K562 (cell line): ENCODE measurements at regions not wholly inside any gene's neighbourhood (a gene's known extent, or its start where the extent isn't known, plus 50 kb on each side); places are given as distances from the start of the nearest gene placed in this dataset.

ENCODE experiments used
- ARID2 ChIP-seq: fragments of 450-650 bp; IDR thresholded peaks from 2 replicates; pipeline ENCODE4 v1.6.1; 2017; ENCODE audit warnings: antibody characterized with exemption, mild to moderate bottlenecking
- CTBP1 ChIP-seq: fragments of 450-650 bp; IDR thresholded peaks from 2 replicates; pipeline ENCODE4 v1.6.1; 2016; ENCODE audit warnings: borderline replicate concordance
- FOXK1 ChIP-seq: sonication (generic); formaldehyde crosslinking; IDR thresholded peaks from 2 replicates; pipeline ENCODE4 v1.8.0; 2022; ENCODE audit warnings: missing genetic modification reagents, mild to moderate bottlenecking, borderline replicate concordance
- HNRNPH1 ChIP-seq: fragments of 200-400 bp; formaldehyde crosslinking; optimal IDR thresholded peaks from 2 replicates; pipeline ENCODE3; 2017; ENCODE audit warnings: low read depth, mild to moderate bottlenecking, low read length, moderate library complexity
- HNRNPK ChIP-seq: fragments of 200-400 bp; formaldehyde crosslinking; IDR thresholded peaks from one replicate; pipeline ENCODE4 v1.6.1; 2018; ENCODE audit warnings: mild to moderate bottlenecking, low read depth, low read length; ENCODE audit not compliant: poor library complexity, severe bottlenecking
- POLR2A ChIP-seq: fragments of 450-650 bp; conservative IDR thresholded peaks from 2 replicates; pipeline ENCODE4 v1.6.1; 2016
- SMARCA4 ChIP-seq: fragments of 450-650 bp; IDR thresholded peaks from 2 replicates; pipeline ENCODE4 v1.6.1; 2016
- YBX1 ChIP-seq: fragments of 450-650 bp; IDR thresholded peaks from 2 replicates; pipeline ENCODE4 v1.7.1; 2016; ENCODE audit warnings: mild to moderate bottlenecking
- ZC3H11A ChIP-seq: IDR thresholded peaks from 2 replicates; pipeline ENCODE4 v1.6.1; 2012; ENCODE audit warnings: low read depth, low read length, improper control_type of control experiment
- TF ChIP-seq, protein P1 (sequence below): IDR thresholded peaks from 2 replicates; pipeline ENCODE4 v1.6.1; 2016; ENCODE audit warnings: missing genetic modification characterization, missing compliant biosample characterization
- TF ChIP-seq, protein P2 (sequence below), 2 experiments: fragments of 450-650 bp; formaldehyde crosslinking in 1 of 2; IDR thresholded peaks; 2 replicates each; pipeline versions ENCODE4 v1.4.0 to v1.6.1; 2014 to 2020; ENCODE audit warnings: mild to moderate bottlenecking in 2 of 2, borderline replicate concordance in 1 of 2, low read depth in 1 of 2
- TF ChIP-seq, protein P3 (sequence below): sonication (generic); formaldehyde crosslinking; IDR thresholded peaks from 2 replicates; pipeline ENCODE4 v1.8.1; 2023; ENCODE audit warnings: mild to moderate bottlenecking, missing genetic modification reagents

DNA sequence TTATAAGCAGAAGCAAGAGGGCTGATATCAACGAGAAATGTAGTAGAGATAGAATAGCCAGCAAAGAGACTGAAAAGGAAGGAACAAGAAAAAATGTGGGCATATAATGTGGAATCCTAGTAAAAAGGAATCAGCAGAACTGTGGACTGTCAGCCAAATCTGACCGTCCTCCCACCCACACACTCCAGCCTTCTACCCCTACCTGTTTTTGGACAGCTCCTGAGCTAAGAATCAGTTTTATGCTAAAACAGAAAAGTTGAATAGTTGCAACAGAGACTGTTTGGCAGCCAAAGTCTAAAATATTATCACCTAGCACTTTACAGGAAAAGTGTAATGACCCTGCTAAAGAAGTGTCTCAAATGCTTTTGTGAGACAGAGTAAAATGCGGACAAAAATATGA lies 533.3 kb upstream of the CXADR start:
- no peak for TF ChIP-seq FOXK1 (CRISPR knock-in tag)
- TF ChIP-seq, protein P1, sequence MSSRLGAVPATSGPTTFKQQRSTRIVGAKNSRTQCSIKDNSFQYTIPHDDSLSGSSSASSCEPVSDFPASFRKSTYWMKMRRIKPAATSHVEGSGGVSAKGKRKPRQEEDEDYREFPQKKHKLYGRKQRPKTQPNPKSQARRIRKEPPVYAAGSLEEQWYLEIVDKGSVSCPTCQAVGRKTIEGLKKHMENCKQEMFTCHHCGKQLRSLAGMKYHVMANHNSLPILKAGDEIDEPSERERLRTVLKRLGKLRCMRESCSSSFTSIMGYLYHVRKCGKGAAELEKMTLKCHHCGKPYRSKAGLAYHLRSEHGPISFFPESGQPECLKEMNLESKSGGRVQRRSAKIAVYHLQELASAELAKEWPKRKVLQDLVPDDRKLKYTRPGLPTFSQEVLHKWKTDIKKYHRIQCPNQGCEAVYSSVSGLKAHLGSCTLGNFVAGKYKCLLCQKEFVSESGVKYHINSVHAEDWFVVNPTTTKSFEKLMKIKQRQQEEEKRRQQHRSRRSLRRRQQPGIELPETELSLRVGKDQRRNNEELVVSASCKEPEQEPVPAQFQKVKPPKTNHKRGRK (tag), result no peak
- TF ChIP-seq POLR2A, result no peak
- no peak for TF ChIP-seq ZC3H11A
- TF ChIP-seq SMARCA4, result no peak
- TF ChIP-seq ARID2, result no peak
- no peak for TF ChIP-seq YBX1
- TF ChIP-seq HNRNPK, result no peak
- no peak for TF ChIP-seq CTBP1
- no peak for TF ChIP-seq HNRNPH1
- TF ChIP-seq, protein P2, sequence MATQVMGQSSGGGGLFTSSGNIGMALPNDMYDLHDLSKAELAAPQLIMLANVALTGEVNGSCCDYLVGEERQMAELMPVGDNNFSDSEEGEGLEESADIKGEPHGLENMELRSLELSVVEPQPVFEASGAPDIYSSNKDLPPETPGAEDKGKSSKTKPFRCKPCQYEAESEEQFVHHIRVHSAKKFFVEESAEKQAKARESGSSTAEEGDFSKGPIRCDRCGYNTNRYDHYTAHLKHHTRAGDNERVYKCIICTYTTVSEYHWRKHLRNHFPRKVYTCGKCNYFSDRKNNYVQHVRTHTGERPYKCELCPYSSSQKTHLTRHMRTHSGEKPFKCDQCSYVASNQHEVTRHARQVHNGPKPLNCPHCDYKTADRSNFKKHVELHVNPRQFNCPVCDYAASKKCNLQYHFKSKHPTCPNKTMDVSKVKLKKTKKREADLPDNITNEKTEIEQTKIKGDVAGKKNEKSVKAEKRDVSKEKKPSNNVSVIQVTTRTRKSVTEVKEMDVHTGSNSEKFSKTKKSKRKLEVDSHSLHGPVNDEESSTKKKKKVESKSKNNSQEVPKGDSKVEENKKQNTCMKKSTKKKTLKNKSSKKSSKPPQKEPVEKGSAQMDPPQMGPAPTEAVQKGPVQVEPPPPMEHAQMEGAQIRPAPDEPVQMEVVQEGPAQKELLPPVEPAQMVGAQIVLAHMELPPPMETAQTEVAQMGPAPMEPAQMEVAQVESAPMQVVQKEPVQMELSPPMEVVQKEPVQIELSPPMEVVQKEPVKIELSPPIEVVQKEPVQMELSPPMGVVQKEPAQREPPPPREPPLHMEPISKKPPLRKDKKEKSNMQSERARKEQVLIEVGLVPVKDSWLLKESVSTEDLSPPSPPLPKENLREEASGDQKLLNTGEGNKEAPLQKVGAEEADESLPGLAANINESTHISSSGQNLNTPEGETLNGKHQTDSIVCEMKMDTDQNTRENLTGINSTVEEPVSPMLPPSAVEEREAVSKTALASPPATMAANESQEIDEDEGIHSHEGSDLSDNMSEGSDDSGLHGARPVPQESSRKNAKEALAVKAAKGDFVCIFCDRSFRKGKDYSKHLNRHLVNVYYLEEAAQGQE (IDR thresholded peaks at IDR 0.05; ENCODE audit: borderline replicate concordance), result no peak
- TF ChIP-seq, protein P2 (CRISPR knock-in tag; IDR thresholded peaks at IDR 0.05; ENCODE audit: low read depth), result no peak
- TF ChIP-seq, protein P3, sequence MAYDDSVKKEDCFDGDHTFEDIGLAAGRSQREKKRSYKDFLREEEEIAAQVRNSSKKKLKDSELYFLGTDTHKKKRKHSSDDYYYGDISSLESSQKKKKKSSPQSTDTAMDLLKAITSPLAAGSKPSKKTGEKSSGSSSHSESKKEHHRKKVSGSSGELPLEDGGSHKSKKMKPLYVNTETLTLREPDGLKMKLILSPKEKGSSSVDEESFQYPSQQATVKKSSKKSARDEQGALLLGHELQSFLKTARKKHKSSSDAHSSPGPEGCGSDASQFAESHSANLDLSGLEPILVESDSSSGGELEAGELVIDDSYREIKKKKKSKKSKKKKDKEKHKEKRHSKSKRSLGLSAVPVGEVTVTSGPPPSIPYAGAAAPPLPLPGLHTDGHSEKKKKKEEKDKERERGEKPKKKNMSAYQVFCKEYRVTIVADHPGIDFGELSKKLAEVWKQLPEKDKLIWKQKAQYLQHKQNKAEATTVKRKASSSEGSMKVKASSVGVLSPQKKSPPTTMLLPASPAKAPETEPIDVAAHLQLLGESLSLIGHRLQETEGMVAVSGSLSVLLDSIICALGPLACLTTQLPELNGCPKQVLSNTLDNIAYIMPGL, result no peak
